ENCODE measurements at regions not wholly inside any gene's neighbourhood (a gene's known extent, or its start where the extent isn't known, plus 50 kb on each side); places are given as distances from the start of the nearest gene placed in this dataset.
A peak's percentile ranks its signal among the peaks of the same experiment; 100 is the strongest.

- no peak overlapping the region for H3K4me2 ChIP-seq (ENCODE audit: low read length)
- no peak overlapping the region for H2BK120ac ChIP-seq (ENCODE audit: insufficient read depth, low read length, poor library complexity)
- H4K91ac ChIP-seq (ENCODE audit: low read depth, low read length), result peak overlapping the region; percentile 64
- H2AFZ ChIP-seq (ENCODE audit: insufficient read depth, low read length, poor library complexity), result no peak overlapping the region
- H3K4ac ChIP-seq (ENCODE audit: low read depth, low read length), result no peak overlapping the region
- peaks cover 4% of the 10 kb centered on the region for H3K9me3 ChIP-seq (ENCODE audit: insufficient read depth, low read depth, low read length)
- peaks cover 7 to 25% of the 10 kb centered on the region in 2 experiments for H3K4me1 ChIP-seq (ENCODE audit: control insufficient read depth in 1 of 2, insufficient read depth in 2 of 2, low read length in 2 of 2)
- H3K27ac ChIP-seq (ENCODE audit: low read depth, low read length), result no peak overlapping the region
- H2BK5ac ChIP-seq (ENCODE audit: low read depth, low read length, poor library complexity), result no peak overlapping the region
- peaks cover 19% of the 10 kb centered on the region for H3K79me1 ChIP-seq (ENCODE audit: low read length)
- H2AK5ac ChIP-seq (ENCODE audit: low read length), result peak overlapping the region; percentile 5
- H4K8ac ChIP-seq (ENCODE audit: low read depth, low read length), result no peak overlapping the region
- peak overlapping the region; percentile 42 for H3K14ac ChIP-seq (ENCODE audit: low read length)
- H3K79me2 ChIP-seq (ENCODE audit: control insufficient read depth, insufficient read depth, low read length, poor library complexity), result peaks cover 5% of the 10 kb centered on the region
- H3K4me3 ChIP-seq (ENCODE audit: low read depth, low read length), result no peak overlapping the region
- WGBS (ENCODE audit: extremely low coverage, insufficient coverage, insufficient read length), result no CpG with 5 or more reads among the region's 4 CpGs
- peak overlapping the region; percentile 0 for H3K23ac ChIP-seq (ENCODE audit: low read length)
- H3K9ac ChIP-seq (ENCODE audit: low read length), result no peak overlapping the region
- H3K27me3 ChIP-seq (ENCODE audit: insufficient read depth, low read length), result no peaks in the 10 kb centered on the region
- no peak overlapping the region for H4K12ac ChIP-seq (ENCODE audit: low read depth, low read length)
- H2BK12ac ChIP-seq (ENCODE audit: low read length), result peak overlapping the region; percentile 19
- H3K18ac ChIP-seq (ENCODE audit: low read length), result no peak overlapping the region
- no peak for DNase-seq
- H3K36me3 ChIP-seq (ENCODE audit: control insufficient read depth in 1 of 2, insufficient read depth in 2 of 2, low read length in 2 of 2), result no peaks in the 10 kb centered on the region
Measured at GRCh38 chr7:27367179-27367932, 124.8 kb downstream of the EVX1 start.

- H4K12ac ChIP-seq (ENCODE audit: low read depth, low read length), result no peak overlapping the region
- H2BK5ac ChIP-seq (ENCODE audit: low read depth, low read length, poor library complexity), result no peak overlapping the region
- DNase-seq, result no peak
- H4K8ac ChIP-seq (ENCODE audit: low read depth, low read length), result peak overlapping the region; percentile 1
- H2BK12ac ChIP-seq (ENCODE audit: low read length), result peak overlapping the region; percentile 19
- 100% methylated on average over 4 of the region's 4 CpGs for WGBS (ENCODE audit: extremely low coverage, insufficient coverage, insufficient read length)
- H3K27me3 ChIP-seq (ENCODE audit: insufficient read depth, low read length), result no peaks in the 10 kb centered on the region
- H3K36me3 ChIP-seq (ENCODE audit: control insufficient read depth in 1 of 2, insufficient read depth in 2 of 2, low read length in 2 of 2), result no peaks in the 10 kb centered on the region
- H3K4ac ChIP-seq (ENCODE audit: low read depth, low read length), result no peak overlapping the region
- peaks cover 5% of the 10 kb centered on the region for H3K79me2 ChIP-seq (ENCODE audit: control insufficient read depth, insufficient read depth, low read length, poor library complexity)
- peak overlapping the region; percentile 21 for H3K18ac ChIP-seq (ENCODE audit: low read length)
- no peak overlapping the region for H3K27ac ChIP-seq (ENCODE audit: low read depth, low read length)
- peaks cover 10 to 32% of the 10 kb centered on the region in 2 experiments for H3K4me1 ChIP-seq (ENCODE audit: control insufficient read depth in 1 of 2, insufficient read depth in 2 of 2, low read length in 2 of 2)
- H2AK5ac ChIP-seq (ENCODE audit: low read length), result peak overlapping the region; percentile 5
- H3K23ac ChIP-seq (ENCODE audit: low read length), result peak overlapping the region; percentile 47
- no peak overlapping the region for H3K4me2 ChIP-seq (ENCODE audit: low read length)
- no peak overlapping the region for H3K9ac ChIP-seq (ENCODE audit: low read length)
- peak overlapping the region; percentile 27 for H2BK120ac ChIP-seq (ENCODE audit: insufficient read depth, low read length, poor library complexity)
- H4K91ac ChIP-seq (ENCODE audit: low read depth, low read length), result peak overlapping the region; percentile 64
- H3K9me3 ChIP-seq (ENCODE audit: insufficient read depth, low read depth, low read length), result peaks cover 7% of the 10 kb centered on the region
- H3K4me3 ChIP-seq (ENCODE audit: low read depth, low read length), result no peak overlapping the region
- H3K79me1 ChIP-seq (ENCODE audit: low read length), result peaks cover 19% of the 10 kb centered on the region
- no peak overlapping the region for H2AFZ ChIP-seq (ENCODE audit: insufficient read depth, low read length, poor library complexity)
- peak overlapping the region; percentile 42 for H3K14ac ChIP-seq (ENCODE audit: low read length)
Measured at GRCh38 chr7:27367933-27368549, 125.4 kb downstream of the EVX1 start.

GRCh38 chr7:27374958-27375841, 132.6 kb downstream of the EVX1 start:
- H2AFZ ChIP-seq (ENCODE audit: insufficient read depth, low read length, poor library complexity), result no peak overlapping the region
- H3K79me1 ChIP-seq (ENCODE audit: low read length), result peaks cover 12% of the 10 kb centered on the region
- no peak overlapping the region for H2AK5ac ChIP-seq (ENCODE audit: low read length)
- H3K27me3 ChIP-seq (ENCODE audit: insufficient read depth, low read length), result no peaks in the 10 kb centered on the region
- WGBS (ENCODE audit: extremely low coverage, insufficient coverage, insufficient read length), result no CpG with 5 or more reads among the region's 6 CpGs
- H3K14ac ChIP-seq (ENCODE audit: low read length), result no peak overlapping the region
- H3K4ac ChIP-seq (ENCODE audit: low read depth, low read length), result no peak overlapping the region
- peak overlapping the region; percentile 76 for H3K27ac ChIP-seq (ENCODE audit: low read depth, low read length)
- peak overlapping the region; percentile 48 for H2BK5ac ChIP-seq (ENCODE audit: low read depth, low read length, poor library complexity)
- H3K9ac ChIP-seq (ENCODE audit: low read length), result no peak overlapping the region
- H2BK12ac ChIP-seq (ENCODE audit: low read length), result peak overlapping the region; percentile 78
- no peak overlapping the region for H3K23ac ChIP-seq (ENCODE audit: low read length)
- no peaks in the 10 kb centered on the region for H3K36me3 ChIP-seq (ENCODE audit: control insufficient read depth in 1 of 2, insufficient read depth in 2 of 2, low read length in 2 of 2)
- DNase-seq, result no peak
- no peaks in the 10 kb centered on the region for H3K79me2 ChIP-seq (ENCODE audit: control insufficient read depth, insufficient read depth, low read length, poor library complexity)
- no peak overlapping the region for H4K12ac ChIP-seq (ENCODE audit: low read depth, low read length)
- peaks cover 2% of the 10 kb centered on the region for H3K9me3 ChIP-seq (ENCODE audit: insufficient read depth, low read depth, low read length)
- H3K4me3 ChIP-seq (ENCODE audit: low read depth, low read length), result no peak overlapping the region
- H3K4me2 ChIP-seq (ENCODE audit: low read length), result no peak overlapping the region
- peak overlapping the region; percentile 69 for H2BK120ac ChIP-seq (ENCODE audit: insufficient read depth, low read length, poor library complexity)
- peak overlapping the region; percentile 83 for H4K91ac ChIP-seq (ENCODE audit: low read depth, low read length)
- H3K4me1 ChIP-seq (ENCODE audit: control insufficient read depth in 1 of 2, insufficient read depth in 2 of 2, low read length in 2 of 2), result peaks cover 11 to 30% of the 10 kb centered on the region in 2 experiments
- H3K18ac ChIP-seq (ENCODE audit: low read length), result no peak overlapping the region
- H4K8ac ChIP-seq (ENCODE audit: low read depth, low read length), result no peak overlapping the region

- peaks cover 11 to 30% of the 10 kb centered on the region in 2 experiments for H3K4me1 ChIP-seq (ENCODE audit: control insufficient read depth in 1 of 2, insufficient read depth in 2 of 2, low read length in 2 of 2)
- WGBS (ENCODE audit: extremely low coverage, insufficient coverage, insufficient read length), result no CpG with 5 or more reads among the region's 5 CpGs
Measured at GRCh38 chr7:27375958-27376357, 133.4 kb downstream of the EVX1 start.

More at GRCh38 chr7:27375958-27376357, 133.4 kb downstream of the EVX1 start:
- no peak for DNase-seq
- Histone ChIP-seq H3K4me3 (ENCODE audit: low read depth, low read length) (no peak overlapping the region), H3K14ac (ENCODE audit: low read length) (no peak overlapping the region), H3K79me1 (ENCODE audit: low read length) (peaks cover 12% of the 10 kb centered on the region), H4K12ac (ENCODE audit: low read depth, low read length) (no peak overlapping the region), H3K9ac (ENCODE audit: low read length) (no peak overlapping the region), H2BK5ac (ENCODE audit: low read depth, low read length, poor library complexity) (no peak overlapping the region), H3K36me3 (ENCODE audit: control insufficient read depth in 1 of 2, insufficient read depth in 2 of 2, low read length in 2 of 2) (no peaks in the 10 kb centered on the region), H3K4me2 (ENCODE audit: low read length) (no peak overlapping the region), H2AFZ (ENCODE audit: insufficient read depth, low read length, poor library complexity) (no peak overlapping the region), H3K4ac (ENCODE audit: low read depth, low read length) (no peak overlapping the region), H2BK120ac (ENCODE audit: insufficient read depth, low read length, poor library complexity) (no peak overlapping the region), H4K8ac (ENCODE audit: low read depth, low read length) (no peak overlapping the region), H3K79me2 (ENCODE audit: control insufficient read depth, insufficient read depth, low read length, poor library complexity) (no peaks in the 10 kb centered on the region), H3K18ac (ENCODE audit: low read length) (no peak overlapping the region), H2BK12ac (ENCODE audit: low read length) (no peak overlapping the region), H3K27ac (ENCODE audit: low read depth, low read length) (peak overlapping the region; percentile 76), H4K91ac (ENCODE audit: low read depth, low read length) (no peak overlapping the region), H3K9me3 (ENCODE audit: insufficient read depth, low read depth, low read length) (peaks cover 2% of the 10 kb centered on the region), H3K27me3 (ENCODE audit: insufficient read depth, low read length) (no peaks in the 10 kb centered on the region), H3K23ac (ENCODE audit: low read length) (no peak overlapping the region), H2AK5ac (ENCODE audit: low read length) (no peak overlapping the region)

Measured in trophoblast cell (in vitro differentiated cells and primary cell).